Glomerular visceral epithelial cell (primary cell): ENCODE measurements at regions not wholly inside any gene's neighbourhood (a gene's known extent, or its start where the extent isn't known, plus 50 kb on each side); places are given as distances from the start of the nearest gene placed in this dataset.

ENCODE experiments used
- DNase-seq: peaks from one replicate; pipeline ENCODE4 v3.0.0-alpha.2; 2016; ENCODE audit errors: extremely low spot score

GRCh38 chr7:124497176-124497575, 268.4 kb downstream of the GPR37 start:
- DNase-seq: no peak

GRCh38 chr7:124489925-124490324, 275.7 kb downstream of the GPR37 start:
- no peak for DNase-seq

GRCh38 chr7:124489082-124489819, 276.3 kb downstream of the GPR37 start:
- DNase-seq: no peak

- no peak for DNase-seq
These were observed 283.4 kb downstream of the GPR37 start for GRCh38 chr7:124482229-124482628.

- no peak for DNase-seq
These were observed 284.7 kb downstream of the GPR37 start for GRCh38 chr7:124480821-124481290.

- no peak for DNase-seq
These were observed 285.4 kb downstream of the GPR37 start for GRCh38 chr7:124480036-124480820.

GRCh38 chr7:124462249-124462648, 303.3 kb downstream of the GPR37 start:
- DNase-seq: no peak

- DNase-seq: no peak
These were observed 305.0 kb downstream of the GPR37 start for GRCh38 chr7:124460555-124460954.

GRCh38 chr7:124460056-124460450, 305.5 kb downstream of the GPR37 start:
- no peak for DNase-seq

GRCh38 chr7:124459101-124460055, 306.2 kb downstream of the GPR37 start:
- peak; percentile 71 for DNase-seq

GRCh38 chr7:124457841-124458240, 307.8 kb downstream of the GPR37 start:
- DNase-seq: peak; percentile 45

GRCh38 chr7:124456286-124456685, 309.3 kb downstream of the GPR37 start:
- DNase-seq: no peak

GRCh38 chr7:124452186-124452585, 313.4 kb downstream of the GPR37 start:
- DNase-seq: no peak

- no peak for DNase-seq
These were observed 315.7 kb downstream of the GPR37 start for GRCh38 chr7:124449896-124450295.

- DNase-seq: no peak
These were observed 320.7 kb downstream of the GPR37 start for GRCh38 chr7:124444696-124445480.

GRCh38 chr7:124443762-124444161, 321.8 kb downstream of the GPR37 start:
- DNase-seq: no peak

GRCh38 chr7:124440081-124440480, 325.5 kb downstream of the GPR37 start:
- DNase-seq: no peak

GRCh38 chr7:124432009-124432578, 333.5 kb downstream of the GPR37 start:
- DNase-seq: no peak

GRCh38 chr7:124429923-124430322, 335.7 kb downstream of the GPR37 start:
- DNase-seq: no peak

GRCh38 chr7:124428781-124429180, 336.8 kb downstream of the GPR37 start:
- DNase-seq: no peak

GRCh38 chr7:124426621-124427020, 339.0 kb downstream of the GPR37 start:
- DNase-seq: no peak
